HL-60 (cell line): ENCODE measurements at regions not wholly inside any gene's neighbourhood (a gene's known extent, or its start where the extent isn't known, plus 50 kb on each side); places are given as distances from the start of the nearest gene placed in this dataset.

Experiments
- DNase-seq, 2 experiments: peaks; one replicate each; pipeline ENCODE4 v3.0.0-alpha.2; 2010 to 2020; ENCODE audit warnings: low read depth in 1 of 2, low spot score in 1 of 2
- H3K27ac ChIP-seq: fragments of 250-450 bp; sonication (Bioruptor Pico); replicated peaks from 2 replicates; pipeline ENCODE4 v1.5.1; 2020; ENCODE audit warnings: mild to moderate bottlenecking, moderate library complexity
- H3K27me3 ChIP-seq: fragments of 250-450 bp; sonication (Bioruptor Pico); 2 replicates; pipeline ENCODE4 v1.5.1; 2021; ENCODE audit warnings: mild to moderate bottlenecking, moderate library complexity; ENCODE audit not compliant: insufficient read depth, poor library complexity, severe bottlenecking
- H3K4me3 ChIP-seq: replicated peaks from 2 replicates; pipeline ENCODE4 v1.5.1; 2011; ENCODE audit warnings: mild to moderate bottlenecking, control low read depth, low read length; ENCODE audit not compliant: insufficient read depth
- GABPA ChIP-seq: IDR thresholded peaks from 2 replicates; pipeline ENCODE4 v1.6.1; 2012; ENCODE audit warnings: low read depth
- POLR2AphosphoS5 ChIP-seq: IDR thresholded peaks from 2 replicates; pipeline ENCODE4 v1.6.1; 2012; ENCODE audit warnings: low read depth
- SPI1 ChIP-seq: IDR thresholded peaks from 2 replicates; pipeline ENCODE4 v1.6.1; 2012; ENCODE audit warnings: low read depth, mild to moderate bottlenecking, borderline replicate concordance
- TF ChIP-seq, protein P1 (sequence below): IDR thresholded peaks from 2 replicates; pipeline ENCODE4 v1.6.1; 2012; ENCODE audit warnings: low read depth; ENCODE audit not compliant: insufficient replicate concordance
- TF ChIP-seq, protein P2 (sequence below): IDR thresholded peaks from one replicate; pipeline ENCODE4 v1.5.1; 2011; ENCODE audit warnings: low read length, control low read depth, inconsistent platforms; ENCODE audit not compliant: insufficient read depth

DNA sequence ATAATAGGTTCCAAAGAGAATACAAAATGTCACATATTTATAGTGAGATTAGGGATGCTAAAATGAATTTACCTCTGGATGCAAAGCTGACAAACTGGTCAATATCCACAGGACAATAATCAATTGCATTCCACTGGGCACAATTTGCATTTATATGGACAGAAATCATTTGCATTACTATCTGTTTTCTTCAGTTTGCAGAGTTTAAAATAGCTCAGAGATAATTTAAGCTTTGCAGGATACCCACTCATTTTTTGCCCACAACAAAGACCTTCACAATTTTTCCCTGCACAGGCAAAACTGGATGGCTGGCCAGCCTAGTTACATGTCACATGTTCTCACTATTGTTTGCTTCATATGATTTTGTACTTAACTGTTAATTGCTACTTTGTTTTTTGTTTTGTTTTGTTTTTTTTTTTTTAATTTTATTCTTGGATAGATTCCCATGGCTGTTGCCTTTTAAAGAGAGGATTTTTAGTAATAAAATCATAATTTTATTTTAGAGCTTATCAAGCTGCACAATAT, 483.5 kb downstream of the UTRN start:
- DNase-seq = no peak

DNA sequence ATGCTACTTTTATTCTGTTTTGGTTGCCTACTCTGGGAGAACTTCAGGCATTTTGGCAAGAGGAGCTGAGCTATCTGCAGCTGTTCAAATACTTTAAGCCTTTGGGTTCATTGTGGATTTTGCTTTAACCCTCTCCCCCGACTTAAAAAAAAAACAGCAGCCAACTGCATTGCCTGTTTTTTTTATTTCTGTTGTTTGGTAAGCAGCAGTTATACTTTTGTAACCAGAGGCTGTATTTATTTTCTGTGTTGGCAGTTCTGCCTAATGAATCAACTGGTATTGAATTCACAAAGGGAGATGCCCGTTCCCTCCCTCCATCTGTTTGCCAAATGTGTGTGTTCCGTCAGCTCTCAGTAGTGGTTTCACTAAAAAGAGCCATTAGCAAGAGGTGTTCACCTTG, 484.0 kb downstream of the UTRN start:
- no peak overlapping the region for H3K4me3 ChIP-seq

More for the DNA sequence above, 483.5 kb downstream of the UTRN start:
- TF ChIP-seq, protein P1, sequence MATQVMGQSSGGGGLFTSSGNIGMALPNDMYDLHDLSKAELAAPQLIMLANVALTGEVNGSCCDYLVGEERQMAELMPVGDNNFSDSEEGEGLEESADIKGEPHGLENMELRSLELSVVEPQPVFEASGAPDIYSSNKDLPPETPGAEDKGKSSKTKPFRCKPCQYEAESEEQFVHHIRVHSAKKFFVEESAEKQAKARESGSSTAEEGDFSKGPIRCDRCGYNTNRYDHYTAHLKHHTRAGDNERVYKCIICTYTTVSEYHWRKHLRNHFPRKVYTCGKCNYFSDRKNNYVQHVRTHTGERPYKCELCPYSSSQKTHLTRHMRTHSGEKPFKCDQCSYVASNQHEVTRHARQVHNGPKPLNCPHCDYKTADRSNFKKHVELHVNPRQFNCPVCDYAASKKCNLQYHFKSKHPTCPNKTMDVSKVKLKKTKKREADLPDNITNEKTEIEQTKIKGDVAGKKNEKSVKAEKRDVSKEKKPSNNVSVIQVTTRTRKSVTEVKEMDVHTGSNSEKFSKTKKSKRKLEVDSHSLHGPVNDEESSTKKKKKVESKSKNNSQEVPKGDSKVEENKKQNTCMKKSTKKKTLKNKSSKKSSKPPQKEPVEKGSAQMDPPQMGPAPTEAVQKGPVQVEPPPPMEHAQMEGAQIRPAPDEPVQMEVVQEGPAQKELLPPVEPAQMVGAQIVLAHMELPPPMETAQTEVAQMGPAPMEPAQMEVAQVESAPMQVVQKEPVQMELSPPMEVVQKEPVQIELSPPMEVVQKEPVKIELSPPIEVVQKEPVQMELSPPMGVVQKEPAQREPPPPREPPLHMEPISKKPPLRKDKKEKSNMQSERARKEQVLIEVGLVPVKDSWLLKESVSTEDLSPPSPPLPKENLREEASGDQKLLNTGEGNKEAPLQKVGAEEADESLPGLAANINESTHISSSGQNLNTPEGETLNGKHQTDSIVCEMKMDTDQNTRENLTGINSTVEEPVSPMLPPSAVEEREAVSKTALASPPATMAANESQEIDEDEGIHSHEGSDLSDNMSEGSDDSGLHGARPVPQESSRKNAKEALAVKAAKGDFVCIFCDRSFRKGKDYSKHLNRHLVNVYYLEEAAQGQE = no peak
- TF ChIP-seq GABPA (no peak), SPI1 (no peak)
- no peak overlapping the region for H3K4me3 ChIP-seq
- H3K27ac ChIP-seq = no peak overlapping the region
- no peaks in the 10 kb centered on the region for H3K27me3 ChIP-seq

DNA sequence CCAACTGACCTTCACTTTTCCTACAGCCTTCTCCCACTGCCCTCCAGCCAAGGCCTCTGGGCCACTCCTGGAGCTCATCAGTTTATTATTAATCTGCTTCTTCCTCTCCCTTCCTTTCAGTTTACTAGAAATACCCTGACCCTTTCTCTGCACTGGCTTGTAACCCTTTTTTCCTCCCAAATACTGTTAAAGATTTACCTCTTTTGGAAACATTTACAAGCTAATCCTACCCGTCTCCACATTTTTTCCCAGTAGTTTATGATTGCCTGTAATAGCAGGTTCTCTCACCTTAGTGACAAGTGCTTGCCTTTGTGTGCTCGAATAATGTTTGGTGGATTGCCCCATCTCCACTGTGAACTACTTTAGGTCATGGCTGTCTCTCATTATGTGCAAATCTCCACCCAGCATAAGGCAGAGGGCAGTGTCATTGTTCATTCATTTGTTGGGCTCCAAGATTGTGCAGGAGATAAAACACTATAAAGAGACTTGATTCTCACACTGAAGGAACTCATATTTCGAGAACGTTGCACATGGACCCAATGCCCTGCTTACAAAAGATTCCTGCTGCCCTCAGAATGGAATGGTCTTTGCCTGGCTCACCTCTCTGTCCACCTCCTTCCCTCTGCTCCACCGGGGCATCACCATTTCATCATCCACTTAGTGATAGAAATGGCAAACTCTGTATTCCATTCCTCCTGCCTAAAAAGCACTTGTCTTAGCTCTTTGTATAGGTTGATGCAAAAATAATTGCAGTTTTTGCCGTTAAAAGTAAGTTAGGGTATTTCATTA, 491.1 kb downstream of the UTRN start:
- no peak for DNase-seq
- H3K27ac ChIP-seq = 0 out of 2 replicates have a peak overlapping the region, but pooled peaks have one; percentile 41
- H3K4me3 ChIP-seq = no peak overlapping the region
- TF ChIP-seq, protein P2, sequence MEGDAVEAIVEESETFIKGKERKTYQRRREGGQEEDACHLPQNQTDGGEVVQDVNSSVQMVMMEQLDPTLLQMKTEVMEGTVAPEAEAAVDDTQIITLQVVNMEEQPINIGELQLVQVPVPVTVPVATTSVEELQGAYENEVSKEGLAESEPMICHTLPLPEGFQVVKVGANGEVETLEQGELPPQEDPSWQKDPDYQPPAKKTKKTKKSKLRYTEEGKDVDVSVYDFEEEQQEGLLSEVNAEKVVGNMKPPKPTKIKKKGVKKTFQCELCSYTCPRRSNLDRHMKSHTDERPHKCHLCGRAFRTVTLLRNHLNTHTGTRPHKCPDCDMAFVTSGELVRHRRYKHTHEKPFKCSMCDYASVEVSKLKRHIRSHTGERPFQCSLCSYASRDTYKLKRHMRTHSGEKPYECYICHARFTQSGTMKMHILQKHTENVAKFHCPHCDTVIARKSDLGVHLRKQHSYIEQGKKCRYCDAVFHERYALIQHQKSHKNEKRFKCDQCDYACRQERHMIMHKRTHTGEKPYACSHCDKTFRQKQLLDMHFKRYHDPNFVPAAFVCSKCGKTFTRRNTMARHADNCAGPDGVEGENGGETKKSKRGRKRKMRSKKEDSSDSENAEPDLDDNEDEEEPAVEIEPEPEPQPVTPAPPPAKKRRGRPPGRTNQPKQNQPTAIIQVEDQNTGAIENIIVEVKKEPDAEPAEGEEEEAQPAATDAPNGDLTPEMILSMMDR = no peak
- TF ChIP-seq SPI1 (no peak), GABPA (no peak), POLR2AphosphoS5 (no peak)
- TF ChIP-seq, protein P1 = no peak
- no peaks in the 10 kb centered on the region for H3K27me3 ChIP-seq

More for the DNA sequence above, 484.0 kb downstream of the UTRN start:
- Histone ChIP-seq H3K27me3 (no peaks in the 10 kb centered on the region), H3K27ac (no peak overlapping the region)
- TF ChIP-seq POLR2AphosphoS5 = no peak
- no peak for TF ChIP-seq GABPA
- TF ChIP-seq, protein P2 = no peak
- TF ChIP-seq, protein P1 = no peak
- no peak for TF ChIP-seq SPI1
- no peak for DNase-seq
